ENCODE measurements at regions not wholly inside any gene's neighbourhood (a gene's known extent, or its start where the extent isn't known, plus 50 kb on each side); places are given as distances from the start of the nearest gene placed in this dataset.

- Histone ChIP-seq H3K36me3 (ENCODE audit: insufficient read depth, low read length) (no peaks in the 10 kb centered on the region), H3K4me1 (ENCODE audit: insufficient read depth, low read length) (no peaks in the 10 kb centered on the region), H3K9me3 (ENCODE audit: control insufficient read depth in 1 of 2, insufficient read depth in 1 of 2, low read length in 2 of 2) (no peaks in the 10 kb centered on the region), H3K4me3 (ENCODE audit: low read length) (no peak overlapping the region), H3K27me3 (ENCODE audit: control insufficient read depth in 1 of 2, insufficient read depth in 2 of 2, low read length in 2 of 2) (no peaks in the 10 kb centered on the region), H3K27ac (ENCODE audit: low read depth in 1 of 2, low read length in 2 of 2) (no peak overlapping the region)
- Mint-ChIP-seq H3K27me3 (no peaks in the 10 kb centered on the region), H3K4me1 (ENCODE audit: low read depth) (no peaks in the 10 kb centered on the region), H3K9me3 (no peaks in the 10 kb centered on the region), H3K4me3 (no peak overlapping the region), H3K27ac (no peak overlapping the region), H3K36me3 (ENCODE audit: low read depth) (no peaks in the 10 kb centered on the region)
- ChIA-PET POLR2A (no interaction called here), CTCF (no interaction called here)
- intact Hi-C loops (cut with DNase I, micrococcal nuclease) = no loop called here
- TF ChIP-seq, protein P1, sequence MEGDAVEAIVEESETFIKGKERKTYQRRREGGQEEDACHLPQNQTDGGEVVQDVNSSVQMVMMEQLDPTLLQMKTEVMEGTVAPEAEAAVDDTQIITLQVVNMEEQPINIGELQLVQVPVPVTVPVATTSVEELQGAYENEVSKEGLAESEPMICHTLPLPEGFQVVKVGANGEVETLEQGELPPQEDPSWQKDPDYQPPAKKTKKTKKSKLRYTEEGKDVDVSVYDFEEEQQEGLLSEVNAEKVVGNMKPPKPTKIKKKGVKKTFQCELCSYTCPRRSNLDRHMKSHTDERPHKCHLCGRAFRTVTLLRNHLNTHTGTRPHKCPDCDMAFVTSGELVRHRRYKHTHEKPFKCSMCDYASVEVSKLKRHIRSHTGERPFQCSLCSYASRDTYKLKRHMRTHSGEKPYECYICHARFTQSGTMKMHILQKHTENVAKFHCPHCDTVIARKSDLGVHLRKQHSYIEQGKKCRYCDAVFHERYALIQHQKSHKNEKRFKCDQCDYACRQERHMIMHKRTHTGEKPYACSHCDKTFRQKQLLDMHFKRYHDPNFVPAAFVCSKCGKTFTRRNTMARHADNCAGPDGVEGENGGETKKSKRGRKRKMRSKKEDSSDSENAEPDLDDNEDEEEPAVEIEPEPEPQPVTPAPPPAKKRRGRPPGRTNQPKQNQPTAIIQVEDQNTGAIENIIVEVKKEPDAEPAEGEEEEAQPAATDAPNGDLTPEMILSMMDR (IDR thresholded peaks at IDR 0.05) = no peak
- ATAC-seq (ENCODE audit: poor library complexity) (no peak), DNase-seq (no peak)
Measured at GRCh38 chr2:167489325-167489724, 601.0 kb downstream of the XIRP2 start.

DNA sequence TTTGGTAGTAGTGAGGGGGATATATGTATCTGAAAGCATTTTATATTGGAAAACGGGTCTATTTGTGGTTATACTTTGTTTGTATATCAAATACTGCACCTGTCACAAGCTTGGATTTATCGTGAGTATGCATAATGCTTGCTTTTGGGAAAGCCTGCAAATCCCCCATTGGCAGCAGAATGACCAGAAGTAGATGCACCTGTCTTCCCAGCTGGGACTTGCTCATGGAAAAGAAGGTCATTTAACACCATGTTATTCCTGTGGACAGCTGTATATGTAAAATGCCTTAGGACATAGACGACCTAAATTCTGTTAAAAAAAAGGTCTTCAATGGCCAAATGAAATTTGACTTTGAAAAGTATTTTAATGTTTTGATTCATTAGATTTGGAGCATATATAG is 599.4 kb downstream of the XIRP2 start:
- Mint-ChIP-seq H3K27me3 (no peaks in the 10 kb centered on the region), H3K27ac (no peak overlapping the region), H3K4me1 (ENCODE audit: low read depth) (no peaks in the 10 kb centered on the region), H3K4me3 (no peak overlapping the region), H3K36me3 (ENCODE audit: low read depth) (no peaks in the 10 kb centered on the region), H3K9me3 (no peaks in the 10 kb centered on the region)
- H3K27me3 ChIP-seq (ENCODE audit: control insufficient read depth in 1 of 2, insufficient read depth in 2 of 2, low read length in 2 of 2) = no peaks in the 10 kb centered on the region
- no peak overlapping the region for H3K4me3 ChIP-seq (ENCODE audit: low read length)
- H3K9me3 ChIP-seq (ENCODE audit: control insufficient read depth in 1 of 2, insufficient read depth in 1 of 2, low read length in 2 of 2) = peaks cover 0 to 3% of the 10 kb centered on the region in 2 experiments
- intact Hi-C loops (cut with DNase I, micrococcal nuclease) = no loop called here
- H3K36me3 ChIP-seq (ENCODE audit: insufficient read depth, low read length) = no peaks in the 10 kb centered on the region
- ChIA-PET POLR2A (no interaction called here), CTCF (no interaction called here)
- DNase-seq (no peak), ATAC-seq (ENCODE audit: poor library complexity) (no peak)
- H3K27ac ChIP-seq (ENCODE audit: low read depth in 1 of 2, low read length in 2 of 2) = no peak overlapping the region
- H3K4me1 ChIP-seq (ENCODE audit: insufficient read depth, low read length) = no peaks in the 10 kb centered on the region
- TF ChIP-seq, protein P1 (IDR thresholded peaks at IDR 0.05) = no peak

GRCh38 chr2:167484875-167485274 is 596.6 kb downstream of the XIRP2 start:
- Histone ChIP-seq H3K4me3 (ENCODE audit: low read length) (no peak overlapping the region), H3K27me3 (ENCODE audit: control insufficient read depth in 1 of 2, insufficient read depth in 2 of 2, low read length in 2 of 2) (no peaks in the 10 kb centered on the region), H3K36me3 (ENCODE audit: insufficient read depth, low read length) (no peaks in the 10 kb centered on the region), H3K4me1 (ENCODE audit: insufficient read depth, low read length) (no peaks in the 10 kb centered on the region), H3K9me3 (ENCODE audit: control insufficient read depth in 1 of 2, insufficient read depth in 1 of 2, low read length in 2 of 2) (peaks cover 0 to 6% of the 10 kb centered on the region in 2 experiments), H3K27ac (ENCODE audit: low read depth in 1 of 2, low read length in 2 of 2) (no peak overlapping the region)
- Mint-ChIP-seq H3K27me3 (no peaks in the 10 kb centered on the region), H3K36me3 (ENCODE audit: low read depth) (no peaks in the 10 kb centered on the region), H3K4me3 (no peak overlapping the region), H3K27ac (no peak overlapping the region), H3K4me1 (ENCODE audit: low read depth) (no peaks in the 10 kb centered on the region), H3K9me3 (no peaks in the 10 kb centered on the region)
- DNase-seq (no peak), ATAC-seq (ENCODE audit: poor library complexity) (no peak)
- CTCF ChIA-PET = no interaction called here
- POLR2A ChIA-PET = no interaction called here
- intact Hi-C loops (cut with DNase I, micrococcal nuclease) = no loop called here
- TF ChIP-seq, protein P1 (IDR thresholded peaks at IDR 0.05) = no peak

Data from CD4-positive, alpha-beta T cell (primary cell).